Lung (tissue), 11 donors: ENCODE measurements at regions not wholly inside any gene's neighbourhood (a gene's known extent, or its start where the extent isn't known, plus 50 kb on each side); places are given as distances from the start of the nearest gene placed in this dataset.

Experiments
- ATAC-seq: fragments of 200-7000 bp; cut with Tn5 transposase; one replicate; pipeline ENCODE4 v1.9.1; 2020; ENCODE audit warnings: moderate number of reproducible peaks; ENCODE audit not compliant: insufficient read depth, low FRiP score
- DNase-seq, 3 donors: peaks; one replicate each; pipeline ENCODE4 v3.0.0-alpha.2; 2013 to 2017
- H3K27ac ChIP-seq, 2 donors: one replicate each; pipeline ENCODE4 v1.5.1; 2013; ENCODE audit warnings: mild to moderate bottlenecking in 2 of 2, moderate library complexity in 2 of 2, control low read depth in 1 of 2, inconsistent platforms in 1 of 2, low read depth in 1 of 2, low read length in 1 of 2
- H3K27me3 ChIP-seq, 3 donors: one replicate each; pipeline ENCODE4 v1.5.1; 2013; ENCODE audit warnings: low read length in 2 of 3; ENCODE audit not compliant: control insufficient read depth in 3 of 3, insufficient read depth in 3 of 3
- H3K36me3 ChIP-seq, 4 donors: one replicate each; pipeline ENCODE4 v1.5.1; 2013; ENCODE audit warnings: low read length in 4 of 4, mild to moderate bottlenecking in 1 of 4, moderate library complexity in 1 of 4; ENCODE audit not compliant: control insufficient read depth in 4 of 4, insufficient read depth in 4 of 4
- H3K4me1 ChIP-seq, 5 donors: one replicate each; pipeline ENCODE4 v1.5.1; 2013; ENCODE audit warnings: low read length in 5 of 5, mild to moderate bottlenecking in 2 of 5, moderate library complexity in 1 of 5; ENCODE audit not compliant: control insufficient read depth in 5 of 5, insufficient read depth in 5 of 5
- H3K4me3 ChIP-seq: one replicate; pipeline ENCODE4 v1.5.1; 2013; ENCODE audit warnings: mild to moderate bottlenecking, control low read depth, moderate library complexity
- H3K9ac ChIP-seq, 2 donors: one replicate each; pipeline ENCODE4 v1.5.1; 2013; ENCODE audit warnings: low read length in 2 of 2, control low read depth in 1 of 2; ENCODE audit not compliant: insufficient read depth in 1 of 2
- H3K9me3 ChIP-seq, 4 donors: one replicate each; pipeline ENCODE4 v1.5.1; 2013; ENCODE audit warnings: low read length in 3 of 4, mild to moderate bottlenecking in 1 of 4, moderate library complexity in 1 of 4; ENCODE audit not compliant: control insufficient read depth in 4 of 4, insufficient read depth in 3 of 4
- WGBS, 2 donors: extraction: QIAGEN DNeasy Blood & Tissue Kit; methylation state at CpG; one replicate each; pipeline ENCODE4 v1.1.7; 2013; 5-methylcytosine and 5-hydroxymethylcytosine counted together
- TF ChIP-seq, protein P1 (sequence below): IDR thresholded peaks from 2 replicates; pipeline ENCODE4 v1.5.1; 2012; ENCODE audit warnings: mild to moderate bottlenecking; ENCODE audit errors: control extremely low read depth, extremely low read depth
- donor health status: control.
- donor health status: control.
- donor health status: Bipolar disorder and iron deficiency.
- donor health status: healthy.
- donor health status: DM: yes; HTN: yes; CAD: no.

DNA sequence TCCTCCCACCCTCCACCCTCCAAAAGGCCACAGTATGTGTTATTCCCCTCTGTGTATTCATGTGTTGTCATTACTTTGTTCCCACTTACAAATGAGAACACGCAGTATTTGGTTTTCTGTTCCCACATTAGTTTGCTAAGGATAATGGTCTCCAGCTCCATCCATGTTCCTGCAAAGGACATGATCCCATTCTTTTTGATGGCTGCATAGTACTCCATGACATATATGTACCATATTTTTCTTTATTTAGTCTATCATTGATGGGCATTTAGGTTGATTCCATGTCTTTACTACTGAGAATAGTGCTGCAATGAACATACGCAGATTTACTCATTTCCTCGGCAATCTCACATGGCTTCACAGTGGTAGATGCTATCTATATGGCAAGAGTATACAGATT, 453.6 kb upstream of the CFAP20DC start:
- H3K27ac ChIP-seq: no peak overlapping the region
- H3K4me3 ChIP-seq: no peak overlapping the region
- 98% methylated on average over 3 of the region's 3 CpGs for WGBS, 2 donors
- H3K9ac ChIP-seq: no peak overlapping the region
- TF ChIP-seq, protein P1, sequence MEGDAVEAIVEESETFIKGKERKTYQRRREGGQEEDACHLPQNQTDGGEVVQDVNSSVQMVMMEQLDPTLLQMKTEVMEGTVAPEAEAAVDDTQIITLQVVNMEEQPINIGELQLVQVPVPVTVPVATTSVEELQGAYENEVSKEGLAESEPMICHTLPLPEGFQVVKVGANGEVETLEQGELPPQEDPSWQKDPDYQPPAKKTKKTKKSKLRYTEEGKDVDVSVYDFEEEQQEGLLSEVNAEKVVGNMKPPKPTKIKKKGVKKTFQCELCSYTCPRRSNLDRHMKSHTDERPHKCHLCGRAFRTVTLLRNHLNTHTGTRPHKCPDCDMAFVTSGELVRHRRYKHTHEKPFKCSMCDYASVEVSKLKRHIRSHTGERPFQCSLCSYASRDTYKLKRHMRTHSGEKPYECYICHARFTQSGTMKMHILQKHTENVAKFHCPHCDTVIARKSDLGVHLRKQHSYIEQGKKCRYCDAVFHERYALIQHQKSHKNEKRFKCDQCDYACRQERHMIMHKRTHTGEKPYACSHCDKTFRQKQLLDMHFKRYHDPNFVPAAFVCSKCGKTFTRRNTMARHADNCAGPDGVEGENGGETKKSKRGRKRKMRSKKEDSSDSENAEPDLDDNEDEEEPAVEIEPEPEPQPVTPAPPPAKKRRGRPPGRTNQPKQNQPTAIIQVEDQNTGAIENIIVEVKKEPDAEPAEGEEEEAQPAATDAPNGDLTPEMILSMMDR: no peak
- peaks cover 0 to 5% (median 0%) of the 10 kb centered on the region in 3 donors for H3K27me3 ChIP-seq
- no peak for DNase-seq
- H3K9me3 ChIP-seq: peaks cover 0 to 4% (median 0%) of the 10 kb centered on the region in 4 donors
- H3K4me1 ChIP-seq: no peaks in the 10 kb centered on the region
- ATAC-seq: no peak
- H3K36me3 ChIP-seq: no peaks in the 10 kb centered on the region

DNA sequence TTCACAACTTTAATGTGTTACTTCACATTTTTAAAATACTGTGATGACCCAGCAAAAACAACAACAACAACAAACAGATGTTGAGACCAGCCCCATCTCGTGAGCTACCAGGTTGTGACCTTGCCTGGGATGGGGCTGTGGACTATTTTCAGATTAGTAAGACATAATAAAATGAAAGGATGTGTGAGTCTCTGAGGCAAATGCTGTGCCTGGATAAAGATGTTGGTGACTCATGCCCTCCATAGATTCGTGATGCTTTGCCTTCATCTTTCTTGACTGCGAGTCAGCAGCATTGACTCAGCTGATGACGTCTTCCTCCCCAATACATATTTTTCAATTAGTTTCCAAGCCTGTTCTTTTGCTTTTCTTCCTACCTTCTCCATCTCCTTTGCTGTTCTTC, 453.0 kb upstream of the CFAP20DC start:
- Histone ChIP-seq H3K9ac (no peak overlapping the region), H3K4me3 (no peak overlapping the region), H3K27me3 (peaks cover 0 to 4% (median 0%) of the 10 kb centered on the region in 3 donors), H3K27ac (no peak overlapping the region), H3K36me3 (no peaks in the 10 kb centered on the region), H3K9me3 (peaks cover 0 to 4% (median 0%) of the 10 kb centered on the region in 4 donors), H3K4me1 (no peaks in the 10 kb centered on the region)
- 79 to 87% methylated on average over 4 of the region's 4 CpGs for WGBS, 2 donors
- no peak for DNase-seq
- TF ChIP-seq, protein P1: no peak
- ATAC-seq: no peak

DNA sequence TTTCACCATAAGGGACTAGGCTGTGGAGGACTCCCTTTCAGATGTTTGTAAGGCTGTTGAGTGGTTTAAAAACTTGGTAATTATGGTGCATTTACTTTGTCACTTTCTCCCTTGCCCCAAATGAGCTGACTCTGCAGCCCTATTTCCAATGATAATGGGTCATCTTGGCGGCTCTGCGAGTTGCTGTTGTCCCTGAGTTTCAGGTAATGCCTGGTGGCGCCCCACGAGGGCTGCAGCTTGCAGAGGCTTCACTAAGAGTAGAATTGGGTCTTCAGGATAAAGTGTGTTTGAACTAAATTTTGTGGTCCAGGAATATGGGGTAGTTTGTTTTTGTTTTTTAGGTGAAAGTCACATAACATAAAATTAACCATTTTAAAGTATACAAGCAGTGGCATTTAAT, 450.1 kb upstream of the CFAP20DC start:
- TF ChIP-seq, protein P1: no peak
- Histone ChIP-seq H3K9ac (no peak overlapping the region), H3K4me3 (no peak overlapping the region), H3K36me3 (no peaks in the 10 kb centered on the region), H3K4me1 (no peaks in the 10 kb centered on the region), H3K9me3 (peaks cover 0 to 4% (median 0%) of the 10 kb centered on the region in 4 donors), H3K27me3 (no peaks in the 10 kb centered on the region), H3K27ac (no peak overlapping the region)
- no peak for ATAC-seq
- no peak for DNase-seq
- WGBS, 2 donors: 92 to 93% methylated on average over 4 of the region's 4 CpGs

DNA sequence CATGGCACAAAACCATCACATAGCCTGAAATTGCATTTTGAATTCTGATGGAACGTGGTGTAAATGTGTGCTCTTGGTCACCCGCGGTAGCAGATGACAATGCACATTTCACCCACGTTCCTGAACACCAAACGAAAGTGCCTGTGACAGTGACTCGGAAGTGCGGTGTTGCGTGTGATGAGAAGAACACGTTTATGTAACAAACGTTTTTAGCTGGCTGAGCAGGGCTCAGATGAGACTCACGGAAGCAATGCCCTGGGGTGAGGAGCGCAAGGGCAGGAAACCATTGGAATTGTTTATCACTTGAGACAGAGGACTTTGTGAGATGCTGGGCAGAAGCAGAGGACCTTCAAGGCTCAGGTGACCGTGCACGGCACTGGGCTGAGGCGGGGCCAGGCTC, 449.2 kb upstream of the CFAP20DC start:
- ATAC-seq: no peak
- Histone ChIP-seq H3K4me1 (no peaks in the 10 kb centered on the region), H3K9ac (no peak overlapping the region), H3K9me3 (peaks cover 0 to 4% (median 0%) of the 10 kb centered on the region in 4 donors), H3K27ac (no peak overlapping the region), H3K27me3 (no peaks in the 10 kb centered on the region), H3K4me3 (no peak overlapping the region), H3K36me3 (no peaks in the 10 kb centered on the region)
- 90 to 92% methylated on average over 15 of the region's 15 CpGs for WGBS, 2 donors
- TF ChIP-seq, protein P1: no peak
- no peak for DNase-seq
